ENCODE measurements at regions not wholly inside any gene's neighbourhood (a gene's known extent, or its start where the extent isn't known, plus 50 kb on each side); places are given as distances from the start of the nearest gene placed in this dataset.

- TF ChIP-seq CTCF (optimal IDR thresholded peaks at IDR 0.05 in 1 of 3, IDR thresholded peaks at IDR 0.05 in 1 of 3, conservative IDR thresholded peaks at IDR 0.05 in 1 of 3; ENCODE audit: extremely low read depth in 1 of 3, insufficient read depth in 2 of 3, low read length in 3 of 3) (no peak), EZH2 (IDR thresholded peaks at IDR 0.05; ENCODE audit: low read length) (no peak)
Measured at GRCh38 chr10:8927705-8928104, 873.2 kb downstream of the GATA3 start.
